Memory B cell (primary cell): ENCODE measurements at regions not wholly inside any gene's neighbourhood (a gene's known extent, or its start where the extent isn't known, plus 50 kb on each side); places are given as distances from the start of the nearest gene placed in this dataset.
A peak's percentile ranks its signal among the peaks of the same experiment; 100 is the strongest.
"Not testable (repeated sequence)": the region's sequence is repeated elsewhere in the genome, so short reads cannot be mapped to it uniquely, and the experiment has no call there.

Source experiments
- ATAC-seq: fragments of 150-1000 bp; cut with Tn5 transposase; 2 replicates; pipeline ENCODE4 v1.10.0; 2021; ENCODE audit warnings: low read depth, mild to moderate bottlenecking, moderate library complexity
- DNase-seq, 2 donors: peaks; one replicate each; pipeline ENCODE4 v3.0.0; 2022; ENCODE audit warnings: low spot score in 2 of 2
- H3K27ac Mint-ChIP-seq: one replicate; pipeline ENCODE4 v1.8.0; 2022; ENCODE audit warnings: mild to moderate bottlenecking, moderate library complexity, mixed read lengths
- H3K27me3 Mint-ChIP-seq: one replicate; pipeline ENCODE4 v1.8.0; 2022; ENCODE audit warnings: mixed read lengths
- H3K36me3 Mint-ChIP-seq: one replicate; pipeline ENCODE4 v1.8.0; 2022; ENCODE audit warnings: mild to moderate bottlenecking, mixed read lengths
- H3K4me1 Mint-ChIP-seq: one replicate; pipeline ENCODE4 v1.8.0; 2022; ENCODE audit warnings: mixed read lengths
- H3K4me3 Mint-ChIP-seq: one replicate; pipeline ENCODE4 v1.8.0; 2022; ENCODE audit warnings: mild to moderate bottlenecking, moderate library complexity, mixed read lengths
- H3K9me3 Mint-ChIP-seq: one replicate; pipeline ENCODE4 v1.8.0; 2022; ENCODE audit warnings: mixed read lengths

GRCh38 chr21:17118638-17119384 lies 394.0 kb upstream of the CXADR start:
- Mint-ChIP-seq H3K9me3 (peaks cover 5% of the 10 kb centered on the region), H3K27ac (no peak overlapping the region), H3K4me3 (no peak overlapping the region), H3K4me1 (no peaks in the 10 kb centered on the region), H3K36me3 (no peaks in the 10 kb centered on the region), H3K27me3 (no peaks in the 10 kb centered on the region)
- ATAC-seq (no peak), DNase-seq (no peak)

GRCh38 chr21:17119466-17120297 lies 393.2 kb upstream of the CXADR start:
- Mint-ChIP-seq H3K36me3 (no peaks in the 10 kb centered on the region), H3K27ac (no peak overlapping the region), H3K9me3 (peaks cover 5% of the 10 kb centered on the region), H3K27me3 (no peaks in the 10 kb centered on the region), H3K4me3 (no peak overlapping the region), H3K4me1 (no peaks in the 10 kb centered on the region)
- no peak for DNase-seq
- no peak for ATAC-seq

GRCh38 chr21:17127395-17127794 lies 385.4 kb upstream of the CXADR start:
- not testable (repeated sequence) for H3K4me1 Mint-ChIP-seq, H3K27me3 Mint-ChIP-seq, ATAC-seq, H3K36me3 Mint-ChIP-seq, H3K4me3 Mint-ChIP-seq, DNase-seq, H3K9me3 Mint-ChIP-seq, H3K27ac Mint-ChIP-seq

GRCh38 chr21:17128132-17128531 lies 384.7 kb upstream of the CXADR start:
- no peak for ATAC-seq
- H3K36me3 Mint-ChIP-seq = no peaks in the 10 kb centered on the region
- H3K4me3 Mint-ChIP-seq = no peak overlapping the region
- H3K4me1 Mint-ChIP-seq = no peaks in the 10 kb centered on the region
- H3K27ac Mint-ChIP-seq = no peak overlapping the region
- no peak for DNase-seq
- H3K27me3 Mint-ChIP-seq = no peaks in the 10 kb centered on the region
- peaks cover 3% of the 10 kb centered on the region for H3K9me3 Mint-ChIP-seq

GRCh38 chr21:17139159-17139558 lies 373.7 kb upstream of the CXADR start:
- H3K9me3 Mint-ChIP-seq, ATAC-seq, H3K4me3 Mint-ChIP-seq, DNase-seq, H3K27me3 Mint-ChIP-seq, H3K27ac Mint-ChIP-seq, H3K4me1 Mint-ChIP-seq, H3K36me3 Mint-ChIP-seq: not testable (repeated sequence)

GRCh38 chr21:17139696-17140095 lies 373.1 kb upstream of the CXADR start:
- H3K36me3 Mint-ChIP-seq = no peaks in the 10 kb centered on the region
- no peaks in the 10 kb centered on the region for H3K27me3 Mint-ChIP-seq
- DNase-seq = no peak
- peak overlapping the region; percentile 11 for H3K4me3 Mint-ChIP-seq
- no peaks in the 10 kb centered on the region for H3K4me1 Mint-ChIP-seq
- H3K27ac Mint-ChIP-seq = no peak overlapping the region
- ATAC-seq = no peak
- H3K9me3 Mint-ChIP-seq = peaks cover 6% of the 10 kb centered on the region

- ATAC-seq (no peak), DNase-seq (no peak)
- H3K9me3 Mint-ChIP-seq = peaks cover 10% of the 10 kb centered on the region
- no peaks in the 10 kb centered on the region for H3K4me1 Mint-ChIP-seq
- no peaks in the 10 kb centered on the region for H3K36me3 Mint-ChIP-seq
- H3K27ac Mint-ChIP-seq = no peak overlapping the region
- H3K4me3 Mint-ChIP-seq = no peak overlapping the region
- H3K27me3 Mint-ChIP-seq = no peaks in the 10 kb centered on the region
Observed at GRCh38 chr21:17146426-17146825, 366.4 kb upstream of the CXADR start.

GRCh38 chr21:17159697-17160096 lies 353.1 kb upstream of the CXADR start:
- ATAC-seq = no peak
- Mint-ChIP-seq H3K27me3 (no peaks in the 10 kb centered on the region), H3K36me3 (no peaks in the 10 kb centered on the region), H3K27ac (no peak overlapping the region), H3K4me1 (no peaks in the 10 kb centered on the region), H3K9me3 (peaks cover 4% of the 10 kb centered on the region), H3K4me3 (no peak overlapping the region)
- no peak for DNase-seq

- Mint-ChIP-seq H3K4me3 (no peak overlapping the region), H3K4me1 (no peaks in the 10 kb centered on the region), H3K36me3 (no peaks in the 10 kb centered on the region), H3K27me3 (no peaks in the 10 kb centered on the region), H3K9me3 (peaks cover 5% of the 10 kb centered on the region), H3K27ac (no peak overlapping the region)
- DNase-seq (no peak), ATAC-seq (no peak)
Observed at GRCh38 chr21:17185674-17186073, 327.2 kb upstream of the CXADR start.

GRCh38 chr21:17189963-17190362 lies 322.9 kb upstream of the CXADR start:
- no peak for DNase-seq
- Mint-ChIP-seq H3K36me3 (no peaks in the 10 kb centered on the region), H3K9me3 (peaks cover 10% of the 10 kb centered on the region), H3K27me3 (no peaks in the 10 kb centered on the region), H3K27ac (no peak overlapping the region), H3K4me3 (no peak overlapping the region), H3K4me1 (no peaks in the 10 kb centered on the region)
- no peak for ATAC-seq

GRCh38 chr21:17191346-17191993 lies 321.4 kb upstream of the CXADR start:
- H3K27ac Mint-ChIP-seq = no peak overlapping the region
- no peak overlapping the region for H3K4me3 Mint-ChIP-seq
- ATAC-seq = no peak
- H3K4me1 Mint-ChIP-seq = no peaks in the 10 kb centered on the region
- peaks cover 11% of the 10 kb centered on the region for H3K9me3 Mint-ChIP-seq
- DNase-seq = no peak
- no peaks in the 10 kb centered on the region for H3K27me3 Mint-ChIP-seq
- no peaks in the 10 kb centered on the region for H3K36me3 Mint-ChIP-seq

GRCh38 chr21:17195351-17195750 lies 317.5 kb upstream of the CXADR start:
- Mint-ChIP-seq H3K36me3 (no peaks in the 10 kb centered on the region), H3K9me3 (peaks cover 11% of the 10 kb centered on the region), H3K27ac (no peak overlapping the region), H3K4me3 (no peak overlapping the region), H3K27me3 (no peaks in the 10 kb centered on the region), H3K4me1 (no peaks in the 10 kb centered on the region)
- no peak for ATAC-seq
- DNase-seq = no peak

- DNase-seq = no peak
- H3K4me3 Mint-ChIP-seq = no peak overlapping the region
- H3K27ac Mint-ChIP-seq = no peak overlapping the region
- no peak for ATAC-seq
- H3K36me3 Mint-ChIP-seq = no peaks in the 10 kb centered on the region
- H3K27me3 Mint-ChIP-seq = no peaks in the 10 kb centered on the region
- no peaks in the 10 kb centered on the region for H3K4me1 Mint-ChIP-seq
- peaks cover 12% of the 10 kb centered on the region for H3K9me3 Mint-ChIP-seq
Observed at GRCh38 chr21:17195976-17196375, 316.9 kb upstream of the CXADR start.

- Mint-ChIP-seq H3K27ac (no peak overlapping the region), H3K4me1 (no peaks in the 10 kb centered on the region), H3K36me3 (no peaks in the 10 kb centered on the region), H3K27me3 (no peaks in the 10 kb centered on the region), H3K4me3 (no peak overlapping the region), H3K9me3 (peaks cover 12% of the 10 kb centered on the region)
- DNase-seq (no peak), ATAC-seq (no peak)
Observed at GRCh38 chr21:17196623-17197022, 316.2 kb upstream of the CXADR start.
